ENCODE measurements at regions not wholly inside any gene's neighbourhood (a gene's known extent, or its start where the extent isn't known, plus 50 kb on each side); places are given as distances from the start of the nearest gene placed in this dataset.

- POLR2A ChIA-PET = no interaction called here
- FAIRE-seq = no peak
- H2AFZ ChIP-seq (ENCODE audit: control insufficient read depth, low read depth, low read length) = no peak overlapping the region
- no peak overlapping the region for H3K4me3 ChIP-seq
- no peaks in the 10 kb centered on the region for H4K20me1 ChIP-seq (ENCODE audit: control insufficient read depth, insufficient read depth)
- no peaks in the 10 kb centered on the region for H3K36me3 ChIP-seq (ENCODE audit: control insufficient read depth in 2 of 2, insufficient read depth in 2 of 2, low read length in 1 of 2)
- ATAC-seq = no peak
- no peak overlapping the region for H3K27ac ChIP-seq (ENCODE audit: control insufficient read depth, insufficient read depth)
- no peaks in the 10 kb centered on the region for H3K79me2 ChIP-seq (ENCODE audit: control insufficient read depth, insufficient read depth, low read length)
- no peaks in the 10 kb centered on the region for H3K4me1 ChIP-seq (ENCODE audit: control insufficient read depth, insufficient read depth, low read length)
- H3K27me3 ChIP-seq (replicated peaks in 1 of 2; ENCODE audit: control insufficient read depth in 2 of 2, insufficient read depth in 2 of 2, low read length in 1 of 2) = no peaks in the 10 kb centered on the region; a peak in 1 of 4 replicates
- SMC1A ChIA-PET (ENCODE audit: uncharacterized antibody, unreplicated experiment) = interaction anchor here (0.9 kb wide), 1 partner anchor 19 kb away, joined by 3 read pairs; no protein-coding TSS in a partner anchor
- no peak overlapping the region for H3K9ac ChIP-seq (ENCODE audit: control insufficient read depth, insufficient read depth, low read length)
- no peak for DNase-seq (ENCODE audit: low read depth, low spot score)
- TF ChIP-seq PAX5 (IDR thresholded peaks at IDR 0.05; ENCODE audit: borderline replicate concordance, low read depth, low read length) = no peak
- no peak for TF ChIP-seq PRDM15 (CRISPR knock-in tag; IDR thresholded peaks at IDR 0.05)
- no peak for TF ChIP-seq STAT1 (conservative IDR thresholded peaks at IDR 0.05)
- no peak for TF ChIP-seq MYB (IDR thresholded peaks at IDR 0.05; ENCODE audit: borderline replicate concordance, low read depth, low read length)
- no peak for TF ChIP-seq RAD51 (IDR thresholded peaks at IDR 0.05)
- TF ChIP-seq ZNF622 (IDR thresholded peaks at IDR 0.05) = no peak
- TF ChIP-seq SREBF1 (IDR thresholded peaks at IDR 0.05; ENCODE audit: low read length) = no peak
- TF ChIP-seq POU2F2 (IDR thresholded peaks at IDR 0.05; ENCODE audit: borderline replicate concordance, low read depth, low read length) = no peak
- TF ChIP-seq RUNX3 (IDR thresholded peaks at IDR 0.05; ENCODE audit: low read length) = no peak
- no peak for TF ChIP-seq CBX5 (IDR thresholded peaks at IDR 0.05; ENCODE audit: low read depth)
- no peak for TF ChIP-seq RB1 (IDR thresholded peaks at IDR 0.05; ENCODE audit: borderline replicate concordance)
- no peak for TF ChIP-seq POLR2A (IDR thresholded peaks at IDR 0.05; ENCODE audit: low read depth, low read length)
- TF ChIP-seq NR2F1 (conservative IDR thresholded peaks at IDR 0.05) = no peak
- TF ChIP-seq BCL3 (IDR thresholded peaks at IDR 0.05; ENCODE audit: borderline replicate concordance, insufficient read depth, low read depth, low read length, poor library complexity, severe bottlenecking) = no peak
- TF ChIP-seq PML (IDR thresholded peaks at IDR 0.05; ENCODE audit: low read length) = no peak
- no peak for TF ChIP-seq NFXL1 (IDR thresholded peaks at IDR 0.05; ENCODE audit: borderline replicate concordance)
- TF ChIP-seq USF2 (IDR thresholded peaks at IDR 0.05; ENCODE audit: borderline replicate concordance, low read depth, low read length) = no peak
- no peaks in the 10 kb centered on the region for H3K9me3 ChIP-seq (replicated peaks; ENCODE audit: control insufficient read depth, insufficient read depth, low read length)
- in situ Hi-C loops (cut with MboI) = no loop called here
- no TSS peak for BruUV-seq (replicated peaks)
- H3K4me2 ChIP-seq (ENCODE audit: control insufficient read depth, insufficient read depth) = no peak overlapping the region
- WGBS (ENCODE audit: insufficient coverage, insufficient replicate concordance, low lambda C conversion rate, missing lambda C conversion rate) = 0% methylated on average over 1 of the region's 1 CpG
- intact Hi-C loops (cut with micrococcal nuclease; ENCODE audit: unreplicated experiment) = no loop called here
- RAD21 ChIA-PET (ENCODE audit: unreplicated experiment) = interaction anchor here (1.1 kb wide), 1 partner anchor 178 kb away, joined by 3 read pairs; no protein-coding TSS in a partner anchor
- CTCF ChIA-PET = interaction anchor here (1.0 to 1.9 kb wide), 4 partner anchors 10 to 359 kb away, joined by 3 to 7 read pairs (median 3); no protein-coding TSS in a partner anchor
Observed at GRCh38 chr6:100304575-100304974, 160.1 kb downstream of the SIM1 start.

All from GM12878 (cell line).